ENCODE measurements at regions not wholly inside any gene's neighbourhood (a gene's known extent, or its start where the extent isn't known, plus 50 kb on each side); places are given as distances from the start of the nearest gene placed in this dataset.

GRCh38 chr12:18942669-18943068 lies 186.9 kb upstream of the PLEKHA5 start:
- TF ChIP-seq POLR2A (IDR thresholded peaks at IDR 0.05) (no peak), CTCF (IDR thresholded peaks at IDR 0.05) (no peak)
